PC-9 (cell line): ENCODE measurements at regions not wholly inside any gene's neighbourhood (a gene's known extent, or its start where the extent isn't known, plus 50 kb on each side); places are given as distances from the start of the nearest gene placed in this dataset.
A peak's percentile ranks its signal among the peaks of the same experiment; 100 is the strongest.

Experiments used
- BruUV-seq: library from RNA; stranded (reverse); fragments of 400-500 nt; replicated peaks from 2 replicates; lab custom pipeline; 2021; lab: Mats Ljungman, UMichigan
- CTCF ChIA-PET: fragments of 300-600 bp; sonication (Branson Sonifier 250); formaldehyde crosslinking; loops from one replicate; lab custom pipeline; 2022; ENCODE audit warnings: antibody characterized with exemption; lab: Charles Lee
- POLR2A ChIA-PET: fragments of 300-600 bp; sonication (Branson Sonifier 250); formaldehyde crosslinking; loops from one replicate; lab custom pipeline; 2022; ENCODE audit warnings: antibody characterized with exemption; ENCODE audit not compliant: unreplicated experiment; lab: Charles Lee
- DNase-seq, 2 experiments: peaks; one replicate each; pipeline versions ENCODE4 v3.0.0 to v3.0.0-alpha.2; 2015 to 2022; ENCODE audit warnings: mixed read lengths in 1 of 2
- H2AFZ ChIP-seq: fragments of 200-600 bp; sonication (generic); 2 replicates; pipeline ENCODE4 v1.8.1; 2017; ENCODE audit warnings: antibody characterized with exemption
- H3F3A ChIP-seq: fragments of 200-600 bp; sonication (generic); 2 replicates; pipeline ENCODE4 v1.8.1; 2017; ENCODE audit warnings: antibody characterized with exemption, mild to moderate bottlenecking, low read depth; ENCODE audit not compliant: insufficient read depth
- H3K27ac ChIP-seq: fragments of 200-600 bp; sonication (generic); 2 replicates; pipeline ENCODE4 v1.6.1; 2016; ENCODE audit warnings: mixed run types
- H3K27me3 ChIP-seq: fragments of 200-600 bp; sonication (generic); 2 replicates; pipeline ENCODE4 v1.6.1; 2016; ENCODE audit warnings: low read depth, mixed run types; ENCODE audit not compliant: insufficient read depth
- H3K36me3 ChIP-seq: fragments of 200-600 bp; sonication (generic); 2 replicates; pipeline ENCODE4 v1.6.1; 2016; ENCODE audit warnings: low read depth, mixed run types
- H3K4me1 ChIP-seq: fragments of 200-600 bp; sonication (generic); replicated peaks from 2 replicates; pipeline ENCODE4 v1.6.1; 2016; ENCODE audit warnings: mixed run types; ENCODE audit not compliant: insufficient read depth
- H3K4me2 ChIP-seq: fragments of 200-600 bp; sonication (generic); 2 replicates; pipeline ENCODE4 v1.6.1; 2017; ENCODE audit warnings: mixed run types
- H3K4me3 ChIP-seq: fragments of 200-600 bp; sonication (generic); 2 replicates; pipeline ENCODE4 v1.6.1; 2016; ENCODE audit warnings: mixed run types
- H3K79me2 ChIP-seq: fragments of 200-600 bp; sonication (generic); 2 replicates; pipeline ENCODE4 v1.6.1; 2017; ENCODE audit warnings: low read depth, mixed run types
- H3K9me2 ChIP-seq: fragments of 200-600 bp; sonication (generic); 2 replicates; pipeline ENCODE4 v1.8.1; 2017; ENCODE audit warnings: mild to moderate bottlenecking; ENCODE audit not compliant: insufficient read depth
- H3K9me3 ChIP-seq: fragments of 200-600 bp; sonication (generic); 2 replicates; pipeline ENCODE4 v1.8.1; 2016; ENCODE audit warnings: low read depth; ENCODE audit not compliant: insufficient read depth
- H4K20me1 ChIP-seq: fragments of 200-600 bp; sonication (generic); 2 replicates; pipeline ENCODE4 v1.8.1; 2017; ENCODE audit not compliant: insufficient read depth
- CTCF ChIP-seq: fragments of 200-600 bp; sonication (generic); conservative IDR thresholded peaks from 2 replicates; pipeline ENCODE4 v1.6.1; 2017; ENCODE audit warnings: mixed run types, antibody characterized with exemption, mild to moderate bottlenecking, moderate library complexity
- EZH2 ChIP-seq: fragments of 200-600 bp; sonication (generic); IDR thresholded peaks from 2 replicates; pipeline ENCODE4 v1.8.0; 2017; ENCODE audit warnings: antibody characterized with exemption, low read depth
- intact Hi-C: fragments of 100-400 bp; cut with micrococcal nuclease; formaldehyde crosslinking; loops from one replicate; pipeline ENCODE4 v1.10.0; 2022; ENCODE audit not compliant: unreplicated experiment

- H3K27ac ChIP-seq: no peak overlapping the region
- H3K9me3 ChIP-seq: no peaks in the 10 kb centered on the region
- H3K36me3 ChIP-seq: no peaks in the 10 kb centered on the region
- H3K9me2 ChIP-seq: no peaks in the 10 kb centered on the region
- POLR2A ChIA-PET: no interaction called here
- H3K79me2 ChIP-seq: no peaks in the 10 kb centered on the region
- H3K4me3 ChIP-seq: no peak overlapping the region
- no peaks in the 10 kb centered on the region for H4K20me1 ChIP-seq
- TF ChIP-seq EZH2 (no peak), CTCF (no peak)
- no peak for DNase-seq
- intact Hi-C loops: no loop called here
- no peaks in the 10 kb centered on the region for H3K27me3 ChIP-seq
- peaks cover 21% of the 10 kb centered on the region for H3F3A ChIP-seq
- peaks cover 58% of the 10 kb centered on the region for H3K4me1 ChIP-seq
- H3K4me2 ChIP-seq: no peak overlapping the region
- no peak overlapping the region for H2AFZ ChIP-seq
- BruUV-seq: no TSS peak
- CTCF ChIA-PET: no interaction called here
These were observed 713.7 kb downstream of the MATN1 start for GRCh38 chr1:30009720-30010119.

- ChIA-PET CTCF (no interaction called here), POLR2A (no interaction called here)
- no peaks in the 10 kb centered on the region for H3K79me2 ChIP-seq
- H3K4me1 ChIP-seq: peaks cover 58% of the 10 kb centered on the region
- H3K9me2 ChIP-seq: no peaks in the 10 kb centered on the region
- H3K27me3 ChIP-seq: no peaks in the 10 kb centered on the region
- peaks cover 21% of the 10 kb centered on the region for H3F3A ChIP-seq
- H3K36me3 ChIP-seq: no peaks in the 10 kb centered on the region
- H3K4me3 ChIP-seq: no peak overlapping the region
- BruUV-seq: no TSS peak
- DNase-seq: peak; percentile 41 to 70
- no peak overlapping the region for H3K4me2 ChIP-seq
- no peak overlapping the region for H2AFZ ChIP-seq
- intact Hi-C loops: no loop called here
- H3K9me3 ChIP-seq: no peaks in the 10 kb centered on the region
- TF ChIP-seq EZH2: no peak
- TF ChIP-seq CTCF: no peak
- H4K20me1 ChIP-seq: no peaks in the 10 kb centered on the region
- H3K27ac ChIP-seq: no peak overlapping the region
These were observed 714.3 kb downstream of the MATN1 start for GRCh38 chr1:30008998-30009657.

GRCh38 chr1:30008372-30008997 lies 714.9 kb downstream of the MATN1 start:
- H3K4me1 ChIP-seq: peaks cover 58% of the 10 kb centered on the region
- CTCF ChIA-PET: no interaction called here

More at GRCh38 chr1:30008372-30008997, 714.9 kb downstream of the MATN1 start:
- no peak overlapping the region for H3K4me2 ChIP-seq
- H4K20me1 ChIP-seq: no peaks in the 10 kb centered on the region
- POLR2A ChIA-PET: no interaction called here
- H3K4me3 ChIP-seq: no peak overlapping the region
- H3K27me3 ChIP-seq: no peaks in the 10 kb centered on the region
- H3K36me3 ChIP-seq: no peaks in the 10 kb centered on the region
- TF ChIP-seq CTCF (no peak), EZH2 (no peak)
- H3K9me3 ChIP-seq: no peaks in the 10 kb centered on the region
- DNase-seq: no peak
- peaks cover 21% of the 10 kb centered on the region for H3F3A ChIP-seq
- no peaks in the 10 kb centered on the region for H3K9me2 ChIP-seq
- H3K27ac ChIP-seq: no peak overlapping the region
- intact Hi-C loops: no loop called here
- no TSS peak for BruUV-seq
- no peaks in the 10 kb centered on the region for H3K79me2 ChIP-seq
- H2AFZ ChIP-seq: no peak overlapping the region
